Trophoblast cell (in vitro differentiated cells and primary cell): ENCODE measurements at regions not wholly inside any gene's neighbourhood (a gene's known extent, or its start where the extent isn't known, plus 50 kb on each side); places are given as distances from the start of the nearest gene placed in this dataset.

Experiments
- DNase-seq, 2 donors: peaks; one replicate each; pipeline ENCODE4 v3.0.0-alpha.2; 2016
- H2AFZ ChIP-seq: 2 replicates; pipeline ENCODE4 v1.6.1; 2013; ENCODE audit warnings: low read length, moderate library complexity, mild to moderate bottlenecking; ENCODE audit not compliant: insufficient read depth, poor library complexity
- H2AK5ac ChIP-seq: 2 replicates; pipeline ENCODE4 v1.6.1; 2013; ENCODE audit warnings: mild to moderate bottlenecking, low read length
- H2BK120ac ChIP-seq: 2 replicates; pipeline ENCODE4 v1.6.1; 2013; ENCODE audit warnings: low read length, mild to moderate bottlenecking, moderate library complexity; ENCODE audit not compliant: insufficient read depth, poor library complexity
- H2BK12ac ChIP-seq: 2 replicates; pipeline ENCODE4 v1.6.1; 2013; ENCODE audit warnings: mild to moderate bottlenecking, low read length, moderate library complexity
- H2BK5ac ChIP-seq: 2 replicates; pipeline ENCODE4 v1.6.1; 2013; ENCODE audit warnings: low read length, low read depth, moderate library complexity, mild to moderate bottlenecking; ENCODE audit not compliant: poor library complexity
- H3K14ac ChIP-seq: 2 replicates; pipeline ENCODE4 v1.6.1; 2013; ENCODE audit warnings: mild to moderate bottlenecking, low read length
- H3K18ac ChIP-seq: 2 replicates; pipeline ENCODE4 v1.6.1; 2013; ENCODE audit warnings: mild to moderate bottlenecking, low read length
- H3K23ac ChIP-seq: 2 replicates; pipeline ENCODE4 v1.6.1; 2013; ENCODE audit warnings: low read length
- H3K27ac ChIP-seq: 2 replicates; pipeline ENCODE4 v1.5.1; 2013; ENCODE audit warnings: low read depth, mild to moderate bottlenecking, inconsistent platforms, low read length, moderate library complexity
- H3K27me3 ChIP-seq: 2 replicates; pipeline ENCODE4 v1.6.1; 2013; ENCODE audit warnings: inconsistent platforms, mild to moderate bottlenecking, low read length, moderate library complexity; ENCODE audit not compliant: insufficient read depth
- H3K36me3 ChIP-seq, 2 experiments: 1 replicate in 1 of 2; 2 replicates in 1 of 2; pipeline ENCODE4 v1.6.1; 2013; ENCODE audit warnings: low read length in 2 of 2, mild to moderate bottlenecking in 2 of 2, moderate library complexity in 1 of 2; ENCODE audit not compliant: insufficient read depth in 2 of 2, control insufficient read depth in 1 of 2
- H3K4ac ChIP-seq: 2 replicates; pipeline ENCODE4 v1.6.1; 2013; ENCODE audit warnings: low read depth, mild to moderate bottlenecking, low read length, moderate library complexity
- H3K4me1 ChIP-seq, 2 experiments: 1 replicate in 1 of 2; 2 replicates in 1 of 2; pipeline ENCODE4 v1.6.1; 2013; ENCODE audit warnings: low read length in 2 of 2, mild to moderate bottlenecking in 2 of 2, moderate library complexity in 1 of 2; ENCODE audit not compliant: insufficient read depth in 2 of 2, control insufficient read depth in 1 of 2
- H3K4me2 ChIP-seq: 2 replicates; pipeline ENCODE4 v1.6.1; 2013; ENCODE audit warnings: inconsistent platforms, mild to moderate bottlenecking, low read length, moderate library complexity
- H3K4me3 ChIP-seq: 2 replicates; pipeline ENCODE4 v1.5.1; 2013; ENCODE audit warnings: mild to moderate bottlenecking, low read depth, low read length, inconsistent platforms
- H3K79me1 ChIP-seq: one replicate; pipeline ENCODE4 v1.6.1; 2013; ENCODE audit warnings: low read length
- H3K79me2 ChIP-seq: 2 replicates; pipeline ENCODE4 v1.6.1; 2013; ENCODE audit warnings: low read length, mild to moderate bottlenecking; ENCODE audit not compliant: control insufficient read depth, insufficient read depth, poor library complexity
- H3K9ac ChIP-seq: 2 replicates; pipeline ENCODE4 v1.6.1; 2013; ENCODE audit warnings: mild to moderate bottlenecking, low read length
- H3K9me3 ChIP-seq: 2 replicates; pipeline ENCODE4 v1.6.1; 2013; ENCODE audit warnings: low read depth, mild to moderate bottlenecking, control low read depth, inconsistent platforms, low read length; ENCODE audit not compliant: insufficient read depth
- H4K12ac ChIP-seq: 2 replicates; pipeline ENCODE4 v1.6.1; 2013; ENCODE audit warnings: low read depth, mild to moderate bottlenecking, low read length, moderate library complexity
- H4K8ac ChIP-seq: 2 replicates; pipeline ENCODE4 v1.6.1; 2013; ENCODE audit warnings: low read depth, mild to moderate bottlenecking, low read length, moderate library complexity
- H4K91ac ChIP-seq: one replicate; pipeline ENCODE4 v1.6.1; 2013; ENCODE audit warnings: low read depth, mild to moderate bottlenecking, low read length, moderate library complexity
- WGBS: extraction: QIAGEN DNeasy Blood & Tissue Kit; methylation state at CpG from one replicate; pipeline ENCODE4 v1.1.7; 2013; ENCODE audit warnings: missing lambda C conversion rate; ENCODE audit not compliant: insufficient read length, insufficient coverage; ENCODE audit errors: extremely low coverage; 5-methylcytosine and 5-hydroxymethylcytosine counted together

DNA sequence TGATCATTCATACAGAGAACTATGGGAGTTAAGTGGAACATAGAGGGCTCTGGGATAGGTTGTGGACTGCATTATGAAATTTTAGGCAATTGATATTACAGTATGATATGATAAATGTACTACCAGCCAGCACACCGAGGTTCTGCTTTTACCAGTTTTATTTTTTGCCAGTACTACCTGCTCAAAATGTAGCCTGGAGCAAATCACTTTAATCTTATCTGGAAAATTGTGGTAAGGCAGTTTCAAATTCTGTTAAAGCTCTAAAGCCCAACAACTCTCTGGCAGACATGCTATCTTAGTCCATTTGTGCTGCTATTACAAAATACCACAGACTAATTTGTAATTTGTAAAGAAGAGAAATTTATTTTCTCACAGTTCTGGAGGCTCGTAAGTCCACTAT lies 474.9 kb upstream of the CWC22 start:
- Histone ChIP-seq H4K12ac (no peak overlapping the region), H3K14ac (no peak overlapping the region), H3K27me3 (no peaks in the 10 kb centered on the region), H3K9ac (no peak overlapping the region), H4K91ac (no peak overlapping the region), H2AFZ (no peak overlapping the region), H3K4me1 (no peaks in the 10 kb centered on the region), H3K23ac (no peak overlapping the region), H2BK5ac (no peak overlapping the region), H3K4me3 (no peak overlapping the region), H3K18ac (no peak overlapping the region), H3K79me1 (no peaks in the 10 kb centered on the region), H2BK12ac (no peak overlapping the region), H3K4me2 (no peak overlapping the region), H3K4ac (no peak overlapping the region), H3K9me3 (no peaks in the 10 kb centered on the region), H2AK5ac (no peak overlapping the region), H2BK120ac (no peak overlapping the region), H3K79me2 (no peaks in the 10 kb centered on the region), H4K8ac (no peak overlapping the region), H3K27ac (no peak overlapping the region), H3K36me3 (no peaks in the 10 kb centered on the region)
- WGBS: no CpG with 5 or more reads among the region's 2 CpGs
- DNase-seq: no peak

DNA sequence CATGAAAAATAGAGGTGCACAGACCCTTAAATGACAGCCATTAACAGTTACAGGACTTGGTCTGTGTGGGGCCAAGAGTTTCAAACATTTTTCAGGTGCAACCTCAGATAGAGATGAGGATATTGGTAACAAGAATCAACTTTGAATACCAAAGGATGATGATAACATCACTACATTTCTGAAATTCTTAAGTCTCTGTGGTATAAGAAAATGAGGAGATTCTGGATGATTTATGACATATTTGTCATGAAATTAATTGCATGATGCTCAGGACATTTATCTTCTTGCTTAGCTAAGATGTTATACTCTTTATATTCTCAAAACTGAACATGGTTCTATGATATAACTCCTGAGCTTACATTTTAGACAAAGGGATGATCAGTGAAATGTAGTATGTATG lies 471.8 kb upstream of the CWC22 start:
- H2BK120ac ChIP-seq: no peak overlapping the region
- no peak overlapping the region for H3K4ac ChIP-seq
- H3K23ac ChIP-seq: no peak overlapping the region
- H3K27ac ChIP-seq: no peak overlapping the region
- H4K12ac ChIP-seq: no peak overlapping the region
- H2AK5ac ChIP-seq: no peak overlapping the region
- no peaks in the 10 kb centered on the region for H3K79me1 ChIP-seq
- no peak overlapping the region for H4K91ac ChIP-seq
- no peak for DNase-seq
- H3K18ac ChIP-seq: no peak overlapping the region
- H3K27me3 ChIP-seq: no peaks in the 10 kb centered on the region
- no peak overlapping the region for H3K4me3 ChIP-seq
- no peak overlapping the region for H2BK12ac ChIP-seq
- H3K4me1 ChIP-seq: no peaks in the 10 kb centered on the region
- no peak overlapping the region for H3K4me2 ChIP-seq
- no peak overlapping the region for H2AFZ ChIP-seq
- no peak overlapping the region for H3K9ac ChIP-seq
- H3K36me3 ChIP-seq: no peaks in the 10 kb centered on the region
- H4K8ac ChIP-seq: no peak overlapping the region
- no peak overlapping the region for H3K14ac ChIP-seq
- no peaks in the 10 kb centered on the region for H3K9me3 ChIP-seq
- H2BK5ac ChIP-seq: no peak overlapping the region
- H3K79me2 ChIP-seq: no peaks in the 10 kb centered on the region

DNA sequence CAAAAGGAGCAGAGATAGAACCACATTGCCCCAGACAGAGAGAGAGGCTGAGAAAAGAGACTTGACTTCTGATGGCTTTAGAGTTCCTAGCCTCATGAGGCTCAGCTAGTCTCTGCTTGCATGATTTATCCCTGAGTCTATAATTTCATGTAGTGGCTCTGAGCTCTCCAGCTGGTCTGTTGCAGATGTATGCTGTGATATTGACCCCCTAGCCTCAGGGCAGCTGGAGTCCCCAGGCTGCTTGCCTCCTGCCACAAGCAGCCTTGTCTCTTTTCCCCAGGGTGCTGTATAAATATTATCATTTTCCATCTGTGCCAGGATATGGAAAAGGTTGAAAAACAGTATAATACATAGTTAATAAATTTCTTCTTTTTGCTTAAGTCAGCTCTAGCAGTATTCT lies 467.6 kb upstream of the CWC22 start:
- Histone ChIP-seq H3K36me3 (no peaks in the 10 kb centered on the region), H2BK5ac (no peak overlapping the region), H3K27ac (no peak overlapping the region), H4K12ac (no peak overlapping the region), H2AK5ac (no peak overlapping the region), H3K79me1 (no peaks in the 10 kb centered on the region), H4K8ac (no peak overlapping the region), H3K23ac (no peak overlapping the region), H3K4me2 (no peak overlapping the region), H3K18ac (no peak overlapping the region), H3K4ac (no peak overlapping the region), H3K9me3 (no peaks in the 10 kb centered on the region), H3K9ac (no peak overlapping the region), H2BK12ac (no peak overlapping the region), H2BK120ac (no peak overlapping the region), H2AFZ (no peak overlapping the region), H3K27me3 (no peaks in the 10 kb centered on the region), H3K4me3 (no peak overlapping the region), H4K91ac (no peak overlapping the region), H3K14ac (no peak overlapping the region), H3K4me1 (no peaks in the 10 kb centered on the region), H3K79me2 (no peaks in the 10 kb centered on the region)
- DNase-seq: no peak

DNA sequence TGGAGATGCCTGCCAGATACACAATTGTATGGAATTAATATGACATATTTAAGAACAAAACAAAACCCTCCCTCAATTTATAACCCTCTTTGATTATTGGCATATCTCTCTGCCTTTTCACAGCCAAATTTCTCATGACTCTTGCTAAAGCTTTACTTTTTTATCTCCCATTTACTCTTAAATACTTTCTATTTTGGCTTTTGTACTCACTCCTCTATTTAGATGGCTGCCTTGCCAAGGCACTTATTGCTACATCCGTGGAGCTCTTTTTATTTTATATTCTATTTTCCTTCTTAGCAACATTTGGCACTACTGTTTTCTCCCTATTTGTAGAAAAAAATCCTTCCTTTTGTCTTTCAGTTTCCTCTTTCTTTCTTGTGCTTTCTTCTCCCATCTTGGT lies 466.4 kb upstream of the CWC22 start:
- DNase-seq: no peak
- Histone ChIP-seq H3K9me3 (no peaks in the 10 kb centered on the region), H4K91ac (no peak overlapping the region), H2BK120ac (no peak overlapping the region), H2AK5ac (no peak overlapping the region), H3K27ac (no peak overlapping the region), H4K8ac (no peak overlapping the region), H3K79me1 (no peaks in the 10 kb centered on the region), H3K14ac (no peak overlapping the region), H3K9ac (no peak overlapping the region), H3K18ac (no peak overlapping the region), H2AFZ (no peak overlapping the region), H3K4ac (no peak overlapping the region), H3K4me1 (no peaks in the 10 kb centered on the region), H2BK12ac (no peak overlapping the region), H3K23ac (no peak overlapping the region), H3K4me2 (no peak overlapping the region), H3K79me2 (no peaks in the 10 kb centered on the region), H3K36me3 (no peaks in the 10 kb centered on the region), H2BK5ac (no peak overlapping the region), H4K12ac (no peak overlapping the region), H3K4me3 (no peak overlapping the region), H3K27me3 (no peaks in the 10 kb centered on the region)
- no CpG with 5 or more reads among the region's 1 CpG for WGBS

DNA sequence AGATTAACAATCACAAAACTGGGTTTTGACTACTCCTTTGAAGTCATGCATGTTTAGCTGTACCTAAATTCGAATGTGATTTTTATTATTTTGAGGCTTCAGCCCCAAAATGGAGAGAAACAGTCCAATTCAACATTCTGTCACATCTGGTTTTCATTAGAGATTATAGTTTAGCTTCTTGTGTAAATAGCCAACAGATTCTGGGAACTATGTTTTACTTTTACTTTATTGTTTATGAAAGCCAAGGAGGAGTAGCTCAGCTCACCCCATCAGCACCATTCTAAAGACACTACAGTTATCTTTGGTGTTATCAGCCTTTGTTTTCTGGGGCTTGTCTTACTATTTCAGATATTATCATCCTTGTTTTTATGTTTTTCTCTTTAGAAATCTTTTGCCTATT lies 465.0 kb upstream of the CWC22 start:
- Histone ChIP-seq H3K9ac (no peak overlapping the region), H3K79me1 (no peaks in the 10 kb centered on the region), H3K23ac (no peak overlapping the region), H3K4me1 (no peaks in the 10 kb centered on the region), H4K12ac (no peak overlapping the region), H4K91ac (no peak overlapping the region), H3K18ac (no peak overlapping the region), H2AFZ (no peak overlapping the region), H2BK12ac (no peak overlapping the region), H3K14ac (no peak overlapping the region), H3K4me2 (no peak overlapping the region), H3K27ac (no peak overlapping the region), H3K4ac (no peak overlapping the region), H3K4me3 (no peak overlapping the region), H3K27me3 (no peaks in the 10 kb centered on the region), H4K8ac (no peak overlapping the region), H2AK5ac (no peak overlapping the region), H2BK120ac (no peak overlapping the region), H2BK5ac (no peak overlapping the region), H3K9me3 (no peaks in the 10 kb centered on the region), H3K79me2 (no peaks in the 10 kb centered on the region), H3K36me3 (no peaks in the 10 kb centered on the region)
- DNase-seq: no peak
- no CpG with 5 or more reads among the region's 1 CpG for WGBS
